ENCODE measurements at regions not wholly inside any gene's neighbourhood (a gene's known extent, or its start where the extent isn't known, plus 50 kb on each side); places are given as distances from the start of the nearest gene placed in this dataset.

DNA sequence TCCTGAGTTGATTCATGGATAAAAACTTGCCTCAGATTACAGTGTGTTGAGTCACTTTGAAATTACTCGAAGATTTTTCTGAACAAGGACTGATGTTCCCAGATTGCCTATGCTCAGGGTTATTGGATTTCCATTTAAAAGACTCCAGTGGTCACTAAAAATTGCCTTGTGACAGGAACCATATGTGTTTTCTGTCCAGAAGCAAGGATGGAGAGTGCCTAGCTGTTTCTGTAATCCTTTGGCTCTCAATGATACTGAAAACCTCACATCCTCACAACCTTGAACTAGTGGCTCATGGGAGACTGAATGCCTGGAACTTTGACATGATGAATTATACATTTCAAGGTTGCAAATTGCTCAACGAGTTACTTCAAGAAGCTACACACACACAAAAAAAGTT is 1271.8 kb downstream of the BRINP3 start:
- Histone ChIP-seq H3K27me3 (ENCODE audit: insufficient read depth, low read depth) (no peaks in the 10 kb centered on the region), H3K27ac (no peak overlapping the region), H4K20me1 (ENCODE audit: insufficient read depth) (no peaks in the 10 kb centered on the region), H3K79me2 (ENCODE audit: low read depth) (no peaks in the 10 kb centered on the region), H3K9me2 (ENCODE audit: insufficient read depth) (0 out of 2 replicates have a peak, but pooled peaks cover 3% of the 10 kb centered on the region), H3K9me3 (ENCODE audit: insufficient read depth, low read depth) (no peaks in the 10 kb centered on the region), H3F3A (ENCODE audit: insufficient read depth, low read depth) (no peaks in the 10 kb centered on the region), H3K4me2 (no peak overlapping the region), H3K4me3 (no peak overlapping the region), H2AFZ (no peak overlapping the region), H3K36me3 (ENCODE audit: low read depth) (no peaks in the 10 kb centered on the region), H3K4me1 (replicated peaks; ENCODE audit: insufficient read depth) (no peaks in the 10 kb centered on the region)
- TF ChIP-seq EZH2 (IDR thresholded peaks at IDR 0.05; ENCODE audit: low read depth): no peak
- TF ChIP-seq, protein P1, sequence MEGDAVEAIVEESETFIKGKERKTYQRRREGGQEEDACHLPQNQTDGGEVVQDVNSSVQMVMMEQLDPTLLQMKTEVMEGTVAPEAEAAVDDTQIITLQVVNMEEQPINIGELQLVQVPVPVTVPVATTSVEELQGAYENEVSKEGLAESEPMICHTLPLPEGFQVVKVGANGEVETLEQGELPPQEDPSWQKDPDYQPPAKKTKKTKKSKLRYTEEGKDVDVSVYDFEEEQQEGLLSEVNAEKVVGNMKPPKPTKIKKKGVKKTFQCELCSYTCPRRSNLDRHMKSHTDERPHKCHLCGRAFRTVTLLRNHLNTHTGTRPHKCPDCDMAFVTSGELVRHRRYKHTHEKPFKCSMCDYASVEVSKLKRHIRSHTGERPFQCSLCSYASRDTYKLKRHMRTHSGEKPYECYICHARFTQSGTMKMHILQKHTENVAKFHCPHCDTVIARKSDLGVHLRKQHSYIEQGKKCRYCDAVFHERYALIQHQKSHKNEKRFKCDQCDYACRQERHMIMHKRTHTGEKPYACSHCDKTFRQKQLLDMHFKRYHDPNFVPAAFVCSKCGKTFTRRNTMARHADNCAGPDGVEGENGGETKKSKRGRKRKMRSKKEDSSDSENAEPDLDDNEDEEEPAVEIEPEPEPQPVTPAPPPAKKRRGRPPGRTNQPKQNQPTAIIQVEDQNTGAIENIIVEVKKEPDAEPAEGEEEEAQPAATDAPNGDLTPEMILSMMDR (conservative IDR thresholded peaks at IDR 0.05): no peak
- no TSS peak for BruUV-seq (replicated peaks)
- ChIA-PET POLR2A (ENCODE audit: unreplicated experiment) (no interaction called here), CTCF (no interaction called here)
- DNase-seq: no peak
- intact Hi-C loops (cut with micrococcal nuclease; ENCODE audit: unreplicated experiment): no loop called here

DNA sequence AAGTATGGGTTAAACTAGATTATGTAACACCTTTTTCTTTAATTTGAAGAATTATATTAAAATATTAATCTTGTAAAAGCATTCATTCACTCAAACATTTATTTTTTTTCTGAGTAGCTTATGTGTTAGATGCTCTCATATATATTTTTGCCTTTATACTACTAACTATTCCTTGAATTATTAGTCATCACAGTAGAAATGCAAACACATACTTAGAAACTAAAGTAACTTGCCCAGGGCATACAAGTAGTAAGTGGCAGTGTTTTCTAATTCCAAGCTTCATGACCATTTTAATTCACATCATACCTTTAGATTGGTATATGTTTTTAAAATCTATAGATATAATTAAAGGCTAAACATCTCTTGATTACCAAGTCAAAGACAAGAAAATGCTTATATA is 1271.0 kb downstream of the BRINP3 start:
- no peaks in the 10 kb centered on the region for H3K9me3 ChIP-seq (ENCODE audit: insufficient read depth, low read depth)
- H2AFZ ChIP-seq: no peak overlapping the region
- ChIA-PET POLR2A (ENCODE audit: unreplicated experiment) (no interaction called here), CTCF (no interaction called here)
- intact Hi-C loops (cut with micrococcal nuclease; ENCODE audit: unreplicated experiment): no loop called here
- no peaks in the 10 kb centered on the region for H3K27me3 ChIP-seq (ENCODE audit: insufficient read depth, low read depth)
- no peaks in the 10 kb centered on the region for H4K20me1 ChIP-seq (ENCODE audit: insufficient read depth)
- H3K4me2 ChIP-seq: no peak overlapping the region
- H3K9me2 ChIP-seq (ENCODE audit: insufficient read depth): 0 out of 2 replicates have a peak, but pooled peaks cover 3% of the 10 kb centered on the region
- no peak overlapping the region for H3K4me3 ChIP-seq
- TF ChIP-seq, protein P1 (conservative IDR thresholded peaks at IDR 0.05): no peak
- no peak for TF ChIP-seq EZH2 (IDR thresholded peaks at IDR 0.05; ENCODE audit: low read depth)
- BruUV-seq (replicated peaks): no TSS peak
- no peak for DNase-seq
- H3F3A ChIP-seq (ENCODE audit: insufficient read depth, low read depth): no peaks in the 10 kb centered on the region
- no peaks in the 10 kb centered on the region for H3K36me3 ChIP-seq (ENCODE audit: low read depth)
- no peaks in the 10 kb centered on the region for H3K79me2 ChIP-seq (ENCODE audit: low read depth)
- no peaks in the 10 kb centered on the region for H3K4me1 ChIP-seq (replicated peaks; ENCODE audit: insufficient read depth)
- H3K27ac ChIP-seq: no peak overlapping the region

DNA sequence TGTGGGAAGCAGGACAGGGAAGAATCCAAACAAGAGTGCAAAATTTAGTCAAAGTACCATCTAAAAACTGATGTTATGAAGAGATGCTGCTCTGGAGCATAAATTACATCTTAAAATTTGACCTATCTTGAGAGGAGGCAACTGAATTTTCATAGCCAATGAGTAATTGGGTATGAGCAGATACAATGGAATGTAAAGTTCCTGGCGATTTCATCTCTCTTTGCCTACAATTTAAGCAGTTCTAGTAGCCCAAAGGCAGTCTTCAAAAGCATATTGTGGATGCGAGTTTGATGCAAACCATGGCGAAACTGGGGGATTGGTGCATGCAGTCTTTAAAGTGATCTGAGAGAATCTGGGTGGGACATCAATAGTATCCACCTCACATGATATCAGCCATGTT is 1265.9 kb downstream of the BRINP3 start:
- no peak overlapping the region for H3K27ac ChIP-seq
- no peaks in the 10 kb centered on the region for H3K36me3 ChIP-seq (ENCODE audit: low read depth)
- ChIA-PET POLR2A (ENCODE audit: unreplicated experiment) (interaction anchor here (0.5 kb wide), 1 partner anchor 1093 kb away, joined by 5 read pairs; no protein-coding TSS in a partner anchor), CTCF (no interaction called here)
- DNase-seq: no peak
- no peaks in the 10 kb centered on the region for H3F3A ChIP-seq (ENCODE audit: insufficient read depth, low read depth)
- no peaks in the 10 kb centered on the region for H3K9me2 ChIP-seq (ENCODE audit: insufficient read depth)
- H3K4me1 ChIP-seq (replicated peaks; ENCODE audit: insufficient read depth): no peaks in the 10 kb centered on the region
- H2AFZ ChIP-seq: no peak overlapping the region
- H4K20me1 ChIP-seq (ENCODE audit: insufficient read depth): no peaks in the 10 kb centered on the region
- H3K4me2 ChIP-seq: no peak overlapping the region
- no peaks in the 10 kb centered on the region for H3K79me2 ChIP-seq (ENCODE audit: low read depth)
- no peaks in the 10 kb centered on the region for H3K9me3 ChIP-seq (ENCODE audit: insufficient read depth, low read depth)
- no peak for TF ChIP-seq EZH2 (IDR thresholded peaks at IDR 0.05; ENCODE audit: low read depth)
- TF ChIP-seq, protein P1 (conservative IDR thresholded peaks at IDR 0.05): no peak
- no peak overlapping the region for H3K4me3 ChIP-seq
- intact Hi-C loops (cut with micrococcal nuclease; ENCODE audit: unreplicated experiment): no loop called here
- BruUV-seq (replicated peaks): no TSS peak
- no peaks in the 10 kb centered on the region for H3K27me3 ChIP-seq (ENCODE audit: insufficient read depth, low read depth)

All from PC-9 (cell line).